SH-SY5Y (cell line): ENCODE measurements at regions not wholly inside any gene's neighbourhood (a gene's known extent, or its start where the extent isn't known, plus 50 kb on each side); places are given as distances from the start of the nearest gene placed in this dataset.

Source experiments
- GATA2 ChIP-seq: IDR thresholded peaks from 2 replicates; pipeline ENCODE4 v1.6.1; 2011; ENCODE audit warnings: mild to moderate bottlenecking, low read depth, low read length
- GATA3 ChIP-seq: IDR thresholded peaks from 2 replicates; pipeline ENCODE4 v1.6.1; 2011; ENCODE audit warnings: low read depth, mild to moderate bottlenecking, low read length, moderate library complexity

GRCh38 chr9:28661853-28662252 lies 1088.6 kb upstream of the C9orf72 start:
- TF ChIP-seq GATA2 (no peak), GATA3 (no peak)
